Spleen (tissue), 7 donors: ENCODE measurements at regions not wholly inside any gene's neighbourhood (a gene's known extent, or its start where the extent isn't known, plus 50 kb on each side); places are given as distances from the start of the nearest gene placed in this dataset.
"Not testable (repeated sequence)": the region's sequence is repeated elsewhere in the genome, so short reads cannot be mapped to it uniquely, and the experiment has no call there.

ENCODE experiments used
- POLR2A ChIP-seq, 3 donors: fragments of 450-650 bp; IDR thresholded peaks; one replicate each; pipeline ENCODE4 v1.5.1; 2017; ENCODE audit warnings: antibody characterized with exemption in 3 of 3, mild to moderate bottlenecking in 1 of 3
- TF ChIP-seq, protein P1 (sequence below), 11 experiments: fragments of 200-600 bp in 7 of 11; fragments of 450-650 bp in 4 of 11; sonication (generic) in 4 of 11; IDR thresholded peaks in 8 of 11; conservative IDR thresholded peaks in 3 of 11; 1 replicate in 7 of 11; 2 replicates in 4 of 11; pipeline versions ENCODE4 v1.4.0 to v1.8.0; 2016 to 2021; ENCODE audit warnings: antibody characterized with exemption in 11 of 11, inconsistent platforms in 4 of 11, mild to moderate bottlenecking in 1 of 11
- donor health status: DM: no; HTN: no; CAD: no; lungs with moderate emphysema.
- donor health status: DM: no; HTN: no; CAD: no.
- donor health status: DM: no; HTN: no; CAD: no.

- TF ChIP-seq, protein P1, sequence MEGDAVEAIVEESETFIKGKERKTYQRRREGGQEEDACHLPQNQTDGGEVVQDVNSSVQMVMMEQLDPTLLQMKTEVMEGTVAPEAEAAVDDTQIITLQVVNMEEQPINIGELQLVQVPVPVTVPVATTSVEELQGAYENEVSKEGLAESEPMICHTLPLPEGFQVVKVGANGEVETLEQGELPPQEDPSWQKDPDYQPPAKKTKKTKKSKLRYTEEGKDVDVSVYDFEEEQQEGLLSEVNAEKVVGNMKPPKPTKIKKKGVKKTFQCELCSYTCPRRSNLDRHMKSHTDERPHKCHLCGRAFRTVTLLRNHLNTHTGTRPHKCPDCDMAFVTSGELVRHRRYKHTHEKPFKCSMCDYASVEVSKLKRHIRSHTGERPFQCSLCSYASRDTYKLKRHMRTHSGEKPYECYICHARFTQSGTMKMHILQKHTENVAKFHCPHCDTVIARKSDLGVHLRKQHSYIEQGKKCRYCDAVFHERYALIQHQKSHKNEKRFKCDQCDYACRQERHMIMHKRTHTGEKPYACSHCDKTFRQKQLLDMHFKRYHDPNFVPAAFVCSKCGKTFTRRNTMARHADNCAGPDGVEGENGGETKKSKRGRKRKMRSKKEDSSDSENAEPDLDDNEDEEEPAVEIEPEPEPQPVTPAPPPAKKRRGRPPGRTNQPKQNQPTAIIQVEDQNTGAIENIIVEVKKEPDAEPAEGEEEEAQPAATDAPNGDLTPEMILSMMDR (IDR thresholded peaks at IDR 0.05 in 8 of 11, conservative IDR thresholded peaks at IDR 0.05 in 3 of 11): not testable (repeated sequence)
- not testable (repeated sequence) for TF ChIP-seq POLR2A (IDR thresholded peaks at IDR 0.05)
These were observed 953.9 kb downstream of the TMEM121 start for GRCh38 chr14:106480287-106480686.
